ENCODE measurements at regions not wholly inside any gene's neighbourhood (a gene's known extent, or its start where the extent isn't known, plus 50 kb on each side); places are given as distances from the start of the nearest gene placed in this dataset.
"Not testable (repeated sequence)": the region's sequence is repeated elsewhere in the genome, so short reads cannot be mapped to it uniquely, and the experiment has no call there.

GRCh38 chr22:48822278-48823233 lies 1005.1 kb downstream of the BRD1 start:
- no peak for FAIRE-seq
- DNase-seq (ENCODE audit: low spot score), result no peak

GRCh38 chr22:48821727-48822126 lies 1005.9 kb downstream of the BRD1 start:
- DNase-seq (ENCODE audit: low spot score) (no peak), FAIRE-seq (no peak)

- FAIRE-seq, result no peak
Measured at GRCh38 chr22:48821346-48821690, 1006.4 kb downstream of the BRD1 start.

GRCh38 chr22:48820481-48821345 lies 1007.0 kb downstream of the BRD1 start:
- FAIRE-seq, result no peak
- no peak for DNase-seq (ENCODE audit: low spot score)

More at GRCh38 chr22:48821346-48821690, 1006.4 kb downstream of the BRD1 start:
- DNase-seq (ENCODE audit: low spot score), result no peak

- no peak for DNase-seq (ENCODE audit: low spot score)
- FAIRE-seq, result no peak
Measured at GRCh38 chr22:48819961-48820360, 1007.7 kb downstream of the BRD1 start.

GRCh38 chr22:48819232-48819631 lies 1008.4 kb downstream of the BRD1 start:
- DNase-seq (ENCODE audit: low spot score), result no peak
- FAIRE-seq, result no peak

- not testable (repeated sequence) for DNase-seq (ENCODE audit: low spot score); FAIRE-seq
Measured at GRCh38 chr22:48817491-48817890, 1010.2 kb downstream of the BRD1 start.

- FAIRE-seq, result no peak
- DNase-seq (ENCODE audit: low spot score), result no peak
Measured at GRCh38 chr22:48811885-48812284, 1015.8 kb downstream of the BRD1 start.

- DNase-seq (ENCODE audit: low spot score) (no peak), FAIRE-seq (no peak)
Measured at GRCh38 chr22:48808038-48808960, 1019.4 kb downstream of the BRD1 start.

- FAIRE-seq, result no peak
- no peak for DNase-seq (ENCODE audit: low spot score)
Measured at GRCh38 chr22:48807155-48807554, 1020.5 kb downstream of the BRD1 start.

GRCh38 chr22:48806227-48806781 lies 1021.4 kb downstream of the BRD1 start:
- DNase-seq (ENCODE audit: low spot score) (no peak), FAIRE-seq (no peak)

- FAIRE-seq, result no peak
- no peak for DNase-seq (ENCODE audit: low spot score)
Measured at GRCh38 chr22:48805516-48805915, 1022.2 kb downstream of the BRD1 start.

- DNase-seq (ENCODE audit: low spot score) (no peak), FAIRE-seq (no peak)
Measured at GRCh38 chr22:48804811-48805301, 1022.8 kb downstream of the BRD1 start.

GRCh38 chr22:48803948-48804810 lies 1023.5 kb downstream of the BRD1 start:
- DNase-seq (ENCODE audit: low spot score), result no peak
- no peak for FAIRE-seq

- no peak for DNase-seq (ENCODE audit: low spot score)
- no peak for FAIRE-seq
Measured at GRCh38 chr22:48803171-48803947, 1024.3 kb downstream of the BRD1 start.

- no peak for DNase-seq (ENCODE audit: low spot score)
- FAIRE-seq, result no peak
Measured at GRCh38 chr22:48802576-48802975, 1025.1 kb downstream of the BRD1 start.

GRCh38 chr22:48800886-48801607 lies 1026.6 kb downstream of the BRD1 start:
- no peak for FAIRE-seq
- DNase-seq (ENCODE audit: low spot score), result no peak

Data from RCC 7860 (cell line).